ENCODE measurements at regions not wholly inside any gene's neighbourhood (a gene's known extent, or its start where the extent isn't known, plus 50 kb on each side); places are given as distances from the start of the nearest gene placed in this dataset.
"Not testable (repeated sequence)": the region's sequence is repeated elsewhere in the genome, so short reads cannot be mapped to it uniquely, and the experiment has no call there.

DNA sequence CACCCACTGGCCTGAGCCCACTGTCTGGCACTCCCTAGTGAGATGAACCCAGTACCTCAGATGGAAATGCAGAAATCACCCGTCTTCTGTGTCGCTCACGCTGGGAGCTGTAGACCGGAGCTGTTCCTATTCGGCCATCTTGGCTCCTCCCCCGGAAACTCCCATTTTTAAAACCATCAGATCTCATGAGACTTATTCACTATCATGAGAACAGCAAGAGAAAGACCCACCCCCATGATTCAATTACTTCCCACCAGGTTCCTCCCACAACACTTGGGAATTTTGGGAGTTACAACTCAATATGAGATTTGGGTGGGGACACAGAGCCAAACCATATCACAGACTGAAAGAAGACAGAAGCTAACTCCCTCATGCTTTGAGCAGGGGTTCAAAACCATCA, 134.5 kb downstream of the SLC39A8 start:
- not testable (repeated sequence) for DNase-seq (ENCODE audit: low spot score); ATAC-seq

DNA sequence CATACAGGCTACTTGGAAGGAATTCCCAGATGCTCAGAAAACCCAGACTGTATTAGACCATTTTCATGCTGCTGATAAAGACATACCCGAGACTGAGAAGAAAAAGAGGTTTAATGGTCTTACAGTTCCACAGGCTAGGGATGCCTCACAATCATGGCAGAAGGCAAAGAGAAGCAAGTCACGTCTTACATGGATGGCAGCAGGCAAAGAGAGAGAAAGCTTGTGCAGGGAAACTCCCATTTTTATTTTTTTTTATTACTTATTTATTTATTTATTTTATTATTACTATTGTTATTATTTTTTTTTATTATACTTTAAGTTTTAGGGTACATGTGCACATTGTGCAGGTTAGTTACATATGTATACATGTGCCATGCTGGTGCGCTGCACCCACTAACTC, 140.6 kb downstream of the SLC39A8 start:
- ATAC-seq; DNase-seq (ENCODE audit: low spot score): not testable (repeated sequence)

DNA sequence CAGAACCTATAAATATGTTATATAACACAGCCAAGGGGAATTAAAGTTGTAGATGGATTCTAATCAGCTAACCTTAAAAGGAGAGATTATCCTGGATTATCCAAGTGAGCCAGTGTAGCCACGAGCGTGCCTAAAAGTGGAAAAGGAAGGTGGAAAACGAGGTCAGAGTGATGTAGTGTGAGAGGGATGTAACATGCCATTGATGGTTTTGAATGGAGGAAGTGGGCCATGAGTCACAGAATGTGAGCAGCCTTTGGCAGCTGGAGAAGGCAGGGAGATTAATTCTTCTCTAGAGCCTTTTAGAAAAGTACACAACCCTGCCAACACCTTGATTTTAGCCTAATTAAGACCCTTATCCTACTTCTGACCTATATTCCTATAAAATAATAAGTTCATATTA, 149.1 kb downstream of the SLC39A8 start:
- no peak for DNase-seq (ENCODE audit: low spot score)
- no peak for ATAC-seq

DNA sequence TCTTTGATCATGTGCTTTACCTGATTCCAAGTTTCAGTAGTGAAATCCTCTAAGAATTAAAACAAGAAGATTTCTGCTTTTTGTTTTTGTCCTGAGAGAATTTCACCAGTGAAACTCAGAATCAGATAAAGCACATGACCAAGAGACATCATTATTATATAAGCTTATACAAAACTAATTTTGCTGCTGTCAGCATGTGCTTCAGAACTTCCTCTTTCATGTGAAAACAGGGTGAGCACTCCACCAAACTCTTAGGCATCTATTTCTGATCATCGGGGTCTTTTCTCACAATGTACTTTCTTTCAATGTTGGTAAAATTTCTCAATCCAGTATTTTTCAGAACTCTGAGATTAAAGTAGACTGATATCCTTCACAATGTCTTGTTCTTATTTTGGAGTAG, 152.1 kb downstream of the SLC39A8 start:
- ATAC-seq = no peak
- no peak for DNase-seq (ENCODE audit: low spot score)

DNA sequence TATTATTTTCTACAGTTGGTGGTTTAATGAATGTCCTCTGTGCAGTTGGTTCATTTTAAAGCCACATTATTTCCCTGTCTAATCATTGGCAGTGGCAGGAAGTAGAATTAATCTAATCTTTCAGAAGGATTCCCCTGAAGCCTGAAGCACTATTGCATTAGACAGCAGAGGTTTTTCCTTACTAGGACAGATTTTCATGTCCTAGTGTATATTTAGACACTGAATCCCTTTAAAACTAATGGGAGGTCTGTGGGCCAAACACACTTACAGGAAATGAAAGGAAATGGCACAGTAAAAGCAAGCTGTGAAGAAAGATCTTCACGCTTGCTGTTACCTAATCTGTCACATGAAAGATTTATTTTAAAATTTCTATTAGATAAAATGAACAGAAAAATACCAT, 165.2 kb downstream of the SLC39A8 start:
- DNase-seq (ENCODE audit: low spot score) (no peak), ATAC-seq (no peak)

DNA sequence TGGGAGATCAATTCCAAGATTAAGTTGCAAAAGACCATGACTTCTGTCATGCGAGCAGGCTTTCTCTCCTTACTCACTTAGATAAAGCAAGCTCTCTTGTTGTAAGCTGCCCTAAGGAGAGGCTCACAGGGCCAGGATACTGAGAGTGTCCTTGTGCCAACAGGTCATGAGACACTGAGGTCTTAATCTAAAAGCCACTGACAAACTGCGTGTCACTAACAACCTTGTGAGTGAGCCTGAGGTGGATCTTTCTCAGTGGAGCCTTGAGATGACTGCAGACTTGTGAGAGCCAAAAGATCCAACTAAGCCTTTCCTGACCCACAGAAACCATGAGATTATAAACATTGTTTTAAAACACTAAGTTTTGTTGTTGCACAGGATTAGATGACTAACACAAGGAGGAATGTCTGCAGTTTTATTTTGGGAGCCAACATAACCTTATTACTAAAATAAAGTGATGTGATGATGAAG, 170.5 kb downstream of the SLC39A8 start:
- ATAC-seq (no peak), DNase-seq (ENCODE audit: low spot score) (no peak)

DNA sequence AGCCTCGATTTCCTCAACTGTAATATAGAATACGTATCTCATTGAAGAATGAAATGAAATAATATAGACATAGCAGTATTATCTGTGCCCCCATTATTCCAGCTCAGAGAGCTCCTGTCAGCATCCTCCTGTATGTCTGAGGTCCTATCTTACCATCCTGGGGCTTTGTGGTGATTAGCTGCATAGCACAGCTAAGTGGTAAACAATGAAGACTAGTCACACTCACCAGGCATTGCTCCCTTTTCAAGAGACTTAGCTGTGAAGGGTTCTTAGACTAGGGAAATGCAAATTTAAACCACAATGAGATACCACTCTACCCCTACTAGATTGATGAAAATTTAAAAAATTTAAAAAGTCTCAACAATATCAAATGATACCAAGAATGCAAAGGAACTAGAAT, 172.9 kb downstream of the SLC39A8 start:
- ATAC-seq (no peak), DNase-seq (ENCODE audit: low spot score) (no peak)

DNA sequence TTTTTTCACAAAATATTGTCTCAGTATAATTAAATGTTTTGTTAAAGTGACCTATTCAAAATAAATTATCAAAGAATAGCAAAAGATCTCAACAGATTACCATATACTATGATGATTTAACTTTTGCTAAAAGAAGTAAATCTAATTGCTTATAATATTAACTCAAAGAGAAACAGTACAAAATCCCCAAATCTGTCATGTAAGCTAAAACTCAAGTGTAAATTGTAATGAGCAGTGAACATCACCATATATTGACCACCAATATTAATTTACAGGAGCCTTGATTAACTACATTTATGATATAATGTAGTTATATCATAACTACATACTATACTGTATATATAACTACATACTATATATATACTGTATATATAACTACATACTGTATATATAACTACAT, 174.4 kb downstream of the SLC39A8 start:
- ATAC-seq = no peak

DNA sequence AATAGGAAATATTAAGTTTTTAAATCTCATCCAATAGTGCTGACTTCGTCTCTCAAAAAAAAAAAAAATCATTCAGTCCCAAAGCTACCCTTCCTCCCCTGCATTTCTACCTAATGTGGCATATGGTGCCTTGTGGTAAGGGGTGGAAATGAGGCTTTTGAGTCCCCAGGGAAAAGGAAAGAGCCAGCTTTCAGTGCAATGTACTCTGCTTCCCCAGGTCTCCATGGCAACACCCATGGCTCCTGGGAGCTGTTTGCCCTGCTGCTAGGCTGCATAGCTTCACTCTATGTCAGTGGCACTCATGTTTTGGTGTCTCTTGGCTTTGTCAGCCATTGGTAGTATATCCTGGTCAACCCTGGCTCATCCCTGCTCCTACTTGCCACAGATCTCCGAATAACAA, 175.9 kb downstream of the SLC39A8 start:
- no peak for ATAC-seq
- DNase-seq (ENCODE audit: low spot score) = no peak

More for the DNA sequence above, 174.4 kb downstream of the SLC39A8 start:
- no peak for DNase-seq (ENCODE audit: low spot score)

DNA sequence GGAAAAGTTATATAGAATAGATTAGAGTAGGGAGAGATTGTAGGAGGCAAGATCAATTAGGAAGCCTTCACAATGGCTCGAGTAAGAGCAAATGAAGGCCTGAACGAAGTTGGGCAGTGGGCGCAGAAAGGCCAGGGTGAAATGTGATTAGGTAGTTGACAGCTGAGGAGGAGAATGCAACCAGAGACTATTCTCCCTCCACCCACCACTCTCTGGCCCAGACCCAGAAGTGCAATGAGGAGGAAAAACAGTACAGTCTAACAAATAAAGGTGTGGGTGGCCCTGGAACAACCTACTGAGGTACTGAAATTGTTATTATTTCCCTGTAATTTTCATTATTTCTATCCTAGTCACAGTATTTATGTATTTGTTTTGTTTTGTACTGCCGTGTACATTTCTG, 176.7 kb downstream of the SLC39A8 start:
- ATAC-seq (no peak), DNase-seq (ENCODE audit: low spot score) (no peak)

DNA sequence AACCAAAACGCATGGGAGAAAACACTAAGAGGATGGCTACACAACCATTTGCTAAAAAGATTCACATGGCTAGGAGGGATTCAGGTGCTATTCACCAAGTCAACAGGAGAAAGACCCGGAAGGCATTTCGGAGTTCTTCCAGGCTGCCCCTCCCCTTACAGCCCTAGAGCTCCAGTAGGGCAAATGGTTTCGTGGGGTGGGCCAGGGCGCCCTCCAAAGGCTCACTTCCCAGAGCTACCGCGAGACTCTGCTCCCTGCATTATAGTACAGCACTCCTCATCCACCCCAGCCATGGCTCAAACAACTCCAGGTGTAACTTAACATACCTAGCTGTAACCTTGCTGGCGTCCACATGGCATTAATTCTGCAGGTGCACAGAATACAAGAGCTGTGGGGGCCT, 179.7 kb downstream of the SLC39A8 start:
- DNase-seq (ENCODE audit: low spot score) = no peak
- no peak for ATAC-seq

DNA sequence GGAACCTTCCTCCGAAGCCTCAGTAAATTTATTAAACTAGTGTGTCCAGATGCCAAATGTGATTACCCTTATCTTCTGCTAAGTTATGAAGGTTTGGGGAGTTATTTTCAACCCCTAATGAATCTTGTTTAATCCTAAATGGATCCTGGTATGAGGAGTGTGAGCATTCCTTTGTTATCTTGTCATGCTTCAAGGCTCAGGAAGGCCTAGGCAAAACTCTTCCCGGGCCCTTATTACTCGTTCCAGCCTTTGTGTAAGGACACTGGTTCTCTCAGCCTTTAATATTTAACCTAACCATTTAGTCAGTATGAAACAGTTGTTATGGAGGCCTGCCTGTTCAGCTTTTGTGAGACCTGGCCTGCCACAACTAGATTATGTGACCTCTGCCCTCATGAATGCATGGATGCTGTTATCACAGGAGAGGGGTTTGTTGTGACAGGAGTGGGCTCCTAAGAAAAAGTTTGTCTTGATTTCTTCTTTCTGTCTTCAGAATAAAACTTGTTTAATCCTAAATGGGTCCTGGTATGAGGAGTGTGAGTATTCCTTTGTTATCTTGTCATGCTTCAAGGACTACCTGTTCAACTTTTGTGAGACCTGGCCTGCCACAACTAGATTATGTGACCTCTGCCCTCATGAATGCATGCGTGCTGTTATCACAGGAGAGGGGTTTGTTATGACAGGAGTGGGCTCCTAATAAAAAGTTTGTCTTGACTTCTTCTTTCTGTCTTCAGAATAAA, 181.7 kb downstream of the SLC39A8 start:
- ATAC-seq (no peak), DNase-seq (ENCODE audit: low spot score) (no peak)

DNA sequence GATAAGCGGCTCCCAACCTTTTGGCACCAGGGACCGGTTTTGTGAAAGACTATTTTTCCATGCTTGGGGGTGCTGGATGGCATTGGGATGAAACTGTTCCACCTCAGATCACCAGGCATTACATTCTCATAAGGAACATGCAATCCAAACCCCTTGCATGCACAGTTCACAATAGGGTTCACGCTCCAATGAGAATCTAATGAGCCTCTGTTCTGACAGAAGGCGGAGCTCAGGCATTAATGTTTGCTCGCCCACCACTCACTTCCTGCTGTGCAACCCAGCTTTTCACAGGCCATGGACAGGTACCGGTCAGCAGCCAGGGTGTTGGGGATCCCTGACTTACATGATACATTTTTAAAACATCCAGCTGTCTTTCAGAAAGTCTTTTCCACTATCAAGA, 187.3 kb downstream of the SLC39A8 start:
- ATAC-seq (no peak), DNase-seq (ENCODE audit: low spot score) (no peak)

DNA sequence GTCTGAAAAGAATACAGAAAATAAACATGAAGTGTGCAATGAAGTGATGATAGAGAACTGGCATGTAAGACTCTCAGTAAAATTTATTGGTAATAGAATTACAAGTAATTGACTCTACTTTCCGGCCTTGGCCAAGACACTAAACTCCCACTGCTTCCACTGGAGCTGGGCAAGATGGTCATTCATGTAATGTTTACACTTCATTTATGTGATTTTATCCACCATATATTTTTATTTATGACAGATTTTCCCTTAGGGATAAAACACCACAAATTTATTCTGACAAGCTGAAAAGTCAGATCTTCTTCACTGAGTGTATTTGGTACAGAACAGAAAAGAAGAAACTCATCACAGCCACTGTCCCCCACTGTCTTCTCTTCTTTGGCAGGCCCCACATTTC, 191.9 kb downstream of the SLC39A8 start:
- DNase-seq (ENCODE audit: low spot score) = no peak
- ATAC-seq = no peak

DNA sequence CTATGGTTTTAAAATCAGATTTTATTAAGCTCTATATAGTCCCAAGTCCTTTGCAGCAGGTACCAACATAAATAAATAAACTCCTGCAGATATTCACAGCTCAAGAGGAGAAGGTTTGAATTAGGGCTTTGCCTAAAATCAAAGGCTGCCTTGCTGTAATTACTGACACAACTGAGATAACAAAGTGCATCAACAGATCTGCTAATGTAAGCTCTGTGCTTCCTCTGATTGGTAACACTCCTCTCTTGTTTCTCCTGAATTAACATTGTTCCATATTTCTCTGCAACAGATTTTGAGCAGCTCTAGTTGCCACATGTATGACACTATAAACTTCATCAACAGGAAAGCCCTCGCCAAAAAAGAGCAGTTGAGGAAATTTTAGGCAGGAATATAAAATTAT, 193.6 kb downstream of the SLC39A8 start:
- ATAC-seq (no peak), DNase-seq (ENCODE audit: low spot score) (no peak)

DNA sequence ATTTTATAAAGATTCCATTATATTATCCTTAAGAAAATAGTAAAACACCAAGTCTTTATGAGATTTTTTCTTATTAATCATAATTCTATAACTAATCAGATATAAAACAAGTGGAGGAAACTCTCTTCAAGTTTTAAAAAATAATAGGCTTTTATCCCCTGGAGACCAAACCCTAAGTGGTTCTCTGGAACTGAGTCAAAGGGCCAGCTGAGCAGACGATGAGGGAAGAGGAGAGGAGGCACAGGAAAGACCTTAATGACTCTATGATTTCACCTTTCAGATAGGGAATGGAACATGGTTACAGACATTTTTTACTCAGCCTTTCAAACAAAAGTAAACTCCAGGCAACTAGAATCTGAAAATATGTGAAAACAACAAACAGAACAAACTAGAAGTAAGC, 201.8 kb downstream of the SLC39A8 start:
- ATAC-seq = no peak
- no peak for DNase-seq (ENCODE audit: low spot score)

DNA sequence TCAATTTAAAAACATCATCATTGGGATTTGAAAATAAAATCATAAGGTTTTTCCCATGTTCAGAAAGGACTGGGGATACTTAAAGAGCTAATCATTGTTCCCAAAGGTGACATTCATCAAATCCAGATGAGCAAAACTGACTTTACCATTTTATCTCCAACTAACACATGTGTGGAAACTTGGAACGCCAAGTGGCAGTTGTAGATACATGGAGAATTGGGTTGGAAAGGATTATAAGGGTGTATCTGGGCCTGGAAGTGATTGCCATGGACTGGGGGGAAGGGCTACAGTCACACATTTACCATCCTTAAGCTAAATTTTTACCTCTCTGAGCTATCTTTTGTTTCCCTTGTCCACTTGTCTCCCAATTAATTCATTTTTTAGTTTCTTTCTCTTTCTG, 203.4 kb downstream of the SLC39A8 start:
- ATAC-seq = no peak
- no peak for DNase-seq (ENCODE audit: low spot score)

DNA sequence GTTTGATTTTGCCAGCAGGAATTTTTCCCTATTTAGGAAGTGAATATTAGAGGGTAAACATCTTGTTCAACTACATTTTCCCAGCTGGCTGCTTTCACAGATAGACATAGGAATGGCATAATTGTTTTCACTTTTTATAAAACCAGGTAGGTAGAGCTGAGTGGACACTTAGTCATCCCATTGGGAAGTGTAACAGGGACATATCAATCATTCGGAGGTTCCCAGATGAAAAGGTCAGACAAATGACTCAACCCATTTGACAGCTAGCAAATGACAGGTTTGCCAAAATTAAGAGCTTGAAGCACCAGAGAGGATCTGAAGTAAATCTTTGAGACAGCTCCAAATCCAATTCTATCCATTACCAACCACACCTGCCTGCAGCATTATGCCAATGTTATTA, 205.3 kb downstream of the SLC39A8 start:
- ATAC-seq (no peak), DNase-seq (ENCODE audit: low spot score) (no peak)

DNA sequence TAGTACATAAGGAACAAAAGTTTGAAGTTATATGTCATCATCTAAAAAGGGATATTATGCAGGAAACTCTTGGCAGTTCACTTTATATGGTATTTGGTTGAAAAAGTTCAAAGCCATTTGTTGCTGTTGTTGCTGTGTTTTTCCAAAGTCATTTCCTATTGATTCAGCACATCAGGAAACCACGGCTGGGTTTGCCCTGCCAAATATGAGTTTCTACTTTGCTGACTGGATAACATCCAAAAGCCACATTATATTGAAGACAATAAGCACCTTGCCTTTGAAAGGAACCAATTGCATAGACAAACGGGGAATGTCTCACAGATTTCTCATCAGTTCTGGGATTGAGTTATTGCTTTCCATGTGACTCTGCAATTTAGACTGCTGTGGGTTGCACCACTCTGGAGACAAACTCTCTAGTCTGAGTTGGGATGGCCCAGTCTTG, 206.1 kb downstream of the SLC39A8 start:
- DNase-seq (ENCODE audit: low spot score) (no peak), ATAC-seq (no peak)

DNA sequence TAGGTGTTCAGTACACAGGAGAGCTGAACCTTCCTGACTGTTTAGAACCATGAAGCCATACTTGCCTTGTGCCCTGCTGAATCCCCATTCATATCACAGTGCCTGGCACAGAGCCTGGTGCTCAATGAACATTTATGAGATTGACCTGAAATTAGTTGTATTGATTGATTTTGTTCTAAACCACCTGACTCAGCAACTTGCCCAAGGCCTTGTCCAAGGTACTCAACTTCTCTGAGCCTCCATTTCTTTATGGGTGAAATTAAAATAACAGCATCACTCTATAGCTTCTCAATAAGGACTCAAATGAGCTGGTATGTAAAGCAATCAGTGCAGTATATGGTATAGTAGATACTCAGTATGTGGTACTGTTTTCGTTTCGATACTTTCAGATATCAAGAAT, 208.1 kb downstream of the SLC39A8 start:
- DNase-seq (ENCODE audit: low spot score) (no peak), ATAC-seq (no peak)

DNA sequence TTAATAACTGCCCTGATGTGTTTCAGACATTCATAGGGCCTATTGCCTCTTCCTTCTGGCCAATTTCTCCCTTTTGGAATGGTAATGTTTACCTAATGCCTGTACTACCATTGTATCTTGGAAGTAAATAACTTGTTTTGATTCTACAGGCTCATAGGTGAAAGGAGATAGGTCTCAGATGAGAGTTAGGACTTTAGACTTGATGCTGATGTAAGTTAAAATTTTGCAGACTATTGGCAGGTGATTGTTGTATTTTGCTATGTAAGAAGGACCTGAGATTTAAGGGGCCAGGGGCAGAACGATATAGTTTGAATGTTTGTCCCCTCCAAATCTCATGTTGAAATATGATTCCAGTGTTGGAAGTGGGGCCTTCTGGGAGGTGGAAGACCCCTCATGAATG, 215.5 kb downstream of the SLC39A8 start:
- DNase-seq (ENCODE audit: low spot score) (no peak), ATAC-seq (peak; percentile 68)

Measured in left lobe of liver (tissue), 2 donors.